ENCODE measurements at regions not wholly inside any gene's neighbourhood (a gene's known extent, or its start where the extent isn't known, plus 50 kb on each side); places are given as distances from the start of the nearest gene placed in this dataset.

- TF ChIP-seq CTCF (IDR thresholded peaks at IDR 0.05) (no peak), POLR2A (IDR thresholded peaks at IDR 0.05) (no peak), EP300 (IDR thresholded peaks at IDR 0.05; ENCODE audit: low read depth) (no peak), POLR2AphosphoS5 (IDR thresholded peaks at IDR 0.05) (no peak)
- H3K27ac ChIP-seq, result no peak overlapping the region
- no peaks in the 10 kb centered on the region for H3K4me1 ChIP-seq
- no peaks in the 10 kb centered on the region for H3K27me3 ChIP-seq
- no peak for DNase-seq
- no peaks in the 10 kb centered on the region for H3K9me3 ChIP-seq
- intact Hi-C loops (cut with DNase I; ENCODE audit: low total_unique reads), result no loop called here
- WGBS, 2 donors (ENCODE audit: low coverage in 1 of 2), result 86 to 100% methylated on average over 1 of the region's 1 CpG
- H3K4me3 ChIP-seq, result no peak overlapping the region
- in situ Hi-C loops (cut with MboI; ENCODE audit: low pct_ligation_motif_present in 1 of 4, low pct_unique_long_range_greater_than_20kb in 1 of 4, low sequenced_read_pairs in 3 of 4), result no loop called here
- H3K36me3 ChIP-seq, result no peaks in the 10 kb centered on the region
Measured at GRCh38 chr13:86731987-86732386, 932.8 kb upstream of the SLITRK6 start.

GRCh38 chr13:86737334-86737932, 933.7 kb upstream of the SLITRK5 start:
- Histone ChIP-seq H3K27ac (no peak overlapping the region), H3K4me3 (no peak overlapping the region), H3K9me3 (no peaks in the 10 kb centered on the region), H3K36me3 (no peaks in the 10 kb centered on the region), H3K4me1 (no peaks in the 10 kb centered on the region), H3K27me3 (no peaks in the 10 kb centered on the region)
- intact Hi-C loops (cut with DNase I; ENCODE audit: low total_unique reads), result no loop called here
- 53 to 57% methylated on average over 1 of the region's 1 CpG for WGBS, 2 donors (ENCODE audit: low coverage in 1 of 2)
- no peak for DNase-seq
- in situ Hi-C loops (cut with MboI; ENCODE audit: low pct_ligation_motif_present in 1 of 4, low pct_unique_long_range_greater_than_20kb in 1 of 4, low sequenced_read_pairs in 3 of 4), result no loop called here
- no peak for TF ChIP-seq CTCF (IDR thresholded peaks at IDR 0.05)
- no peak for TF ChIP-seq POLR2A (IDR thresholded peaks at IDR 0.05)
- no peak for TF ChIP-seq POLR2AphosphoS5 (IDR thresholded peaks at IDR 0.05)
- no peak for TF ChIP-seq EP300 (IDR thresholded peaks at IDR 0.05; ENCODE audit: low read depth)

GRCh38 chr13:86741762-86742285, 929.3 kb upstream of the SLITRK5 start:
- Histone ChIP-seq H3K27ac (no peak overlapping the region), H3K36me3 (no peaks in the 10 kb centered on the region), H3K9me3 (no peaks in the 10 kb centered on the region), H3K4me3 (no peak overlapping the region), H3K27me3 (no peaks in the 10 kb centered on the region), H3K4me1 (no peaks in the 10 kb centered on the region)
- intact Hi-C loops (cut with DNase I; ENCODE audit: low total_unique reads), result no loop called here
- in situ Hi-C loops (cut with MboI; ENCODE audit: low pct_ligation_motif_present in 1 of 4, low pct_unique_long_range_greater_than_20kb in 1 of 4, low sequenced_read_pairs in 3 of 4), result no loop called here
- WGBS, 2 donors (ENCODE audit: low coverage in 1 of 2), result 64 to 70% methylated on average over 2 of the region's 2 CpGs
- no peak for TF ChIP-seq POLR2AphosphoS5 (IDR thresholded peaks at IDR 0.05)
- no peak for TF ChIP-seq EP300 (IDR thresholded peaks at IDR 0.05; ENCODE audit: low read depth)
- no peak for TF ChIP-seq CTCF (IDR thresholded peaks at IDR 0.05)
- TF ChIP-seq POLR2A (IDR thresholded peaks at IDR 0.05), result no peak
- DNase-seq, result no peak

GRCh38 chr13:86757236-86757978, 913.8 kb upstream of the SLITRK5 start:
- Histone ChIP-seq H3K4me3 (no peak overlapping the region), H3K9me3 (no peaks in the 10 kb centered on the region), H3K4me1 (no peaks in the 10 kb centered on the region), H3K27me3 (no peaks in the 10 kb centered on the region), H3K36me3 (no peaks in the 10 kb centered on the region), H3K27ac (no peak overlapping the region)
- TF ChIP-seq CTCF (IDR thresholded peaks at IDR 0.05), result no peak
- no peak for TF ChIP-seq EP300 (IDR thresholded peaks at IDR 0.05; ENCODE audit: low read depth)
- no peak for TF ChIP-seq POLR2A (IDR thresholded peaks at IDR 0.05)
- no peak for TF ChIP-seq POLR2AphosphoS5 (IDR thresholded peaks at IDR 0.05)
- intact Hi-C loops (cut with DNase I; ENCODE audit: low total_unique reads), result no loop called here
- WGBS, 2 donors (ENCODE audit: low coverage in 1 of 2), result 77 to 79% methylated on average over 6 to 9 of the region's 9 CpGs
- in situ Hi-C loops (cut with MboI; ENCODE audit: low pct_ligation_motif_present in 1 of 4, low pct_unique_long_range_greater_than_20kb in 1 of 4, low sequenced_read_pairs in 3 of 4), result no loop called here
- DNase-seq, result no peak

All from transverse colon (tissue), 4 donors.